ENCODE measurements at regions not wholly inside any gene's neighbourhood (a gene's known extent, or its start where the extent isn't known, plus 50 kb on each side); places are given as distances from the start of the nearest gene placed in this dataset.

GRCh38 chrX:121154858-121155404, 107.5 kb downstream of the GLUD2 start:
- TF ChIP-seq POLR2AphosphoS5 (IDR thresholded peaks at IDR 0.05; ENCODE audit: low read depth, low read length) (no peak), CTCF (IDR thresholded peaks at IDR 0.05) (no peak), REST (IDR thresholded peaks at IDR 0.05; ENCODE audit: insufficient read depth in 1 of 2, low read depth in 2 of 2, low read length in 1 of 2) (no peak), SIN3A (IDR thresholded peaks at IDR 0.05; ENCODE audit: borderline replicate concordance, insufficient read depth, low read depth, low read length) (no peak), TCF7L2 (IDR thresholded peaks at IDR 0.05; ENCODE audit: low read depth, low read length) (no peak)

Measured in Panc1 (cell line).